Endothelial cell of umbilical vein (primary cell): ENCODE measurements at regions not wholly inside any gene's neighbourhood (a gene's known extent, or its start where the extent isn't known, plus 50 kb on each side); places are given as distances from the start of the nearest gene placed in this dataset.

Experiments
- BruUV-seq: library from RNA; stranded (reverse); fragments of 400-500 nt; replicated peaks from 2 replicates; lab custom pipeline; 2021; lab: Mats Ljungman, UMichigan
- CTCF ChIA-PET: fragments of 300-600, 350-600 bp; sonication (Branson Sonifier 250); formaldehyde crosslinking; loops from one replicate; lab custom pipeline; 2021; ENCODE audit warnings: antibody characterized with exemption, inconsistent platforms; lab: Charles Lee
- POLR2A ChIA-PET: fragments of 300-600, 350-600 bp; sonication (Branson Sonifier 250); formaldehyde crosslinking; loops from one replicate; lab custom pipeline; 2021; ENCODE audit warnings: antibody characterized with exemption, inconsistent platforms; lab: Charles Lee
- DNase-seq: peaks from one replicate; pipeline ENCODE4 v3.0.0-alpha.2; 2011; ENCODE audit warnings: low read depth, low spot score
- FAIRE-seq: peaks from 2 replicates; lab custom pipeline; 2011; peaks lifted over from hg19 to GRCh38; lab: Jason Lieb, UNC
- H2AFZ ChIP-seq: 2 replicates; pipeline ENCODE4 v1.6.0; 2012; ENCODE audit warnings: low read depth, low read length, control low read depth, inconsistent platforms
- H3K27ac ChIP-seq: 2 replicates; pipeline ENCODE4 v1.5.1; 2011; ENCODE audit warnings: low read depth, mild to moderate bottlenecking, control low read depth, low read length, moderate library complexity; ENCODE audit not compliant: insufficient read depth
- H3K27me3 ChIP-seq, 2 experiments: 2 replicates each; pipeline versions ENCODE4 v1.6.0 to v1.6.1; 2011; ENCODE audit warnings: low read length in 2 of 2, mixed read lengths in 1 of 2; ENCODE audit not compliant: control insufficient read depth in 2 of 2, insufficient read depth in 2 of 2
- H3K36me3 ChIP-seq, 2 experiments: 2 replicates in 1 of 2; 3 replicates in 1 of 2; pipeline ENCODE4 v1.5.1; 2011; ENCODE audit warnings: low read length in 2 of 2, mild to moderate bottlenecking in 1 of 2, moderate library complexity in 1 of 2; ENCODE audit not compliant: control insufficient read depth in 2 of 2, insufficient read depth in 2 of 2; ENCODE audit errors: extremely low read depth in 1 of 2
- H3K4me1 ChIP-seq: 3 replicates; pipeline ENCODE4 v1.5.1; 2011; ENCODE audit warnings: mild to moderate bottlenecking, low read length; ENCODE audit not compliant: control insufficient read depth, insufficient read depth; ENCODE audit errors: extremely low read depth
- H3K4me2 ChIP-seq: 2 replicates; pipeline ENCODE4 v1.6.1; 2011; ENCODE audit warnings: low read length, control low read depth, mixed read lengths; ENCODE audit not compliant: insufficient read depth
- H3K4me3 ChIP-seq, 3 experiments: fragments of 200-600 bp in 1 of 3; sonication (generic), shearing (Covaris generic) in 1 of 3; replicated peaks in 1 of 3; 2 replicates each; pipeline ENCODE4 v1.5.1; 2011 to 2016; ENCODE audit warnings: control low read depth in 3 of 3, low read length in 3 of 3, mild to moderate bottlenecking in 2 of 3, inconsistent platforms in 1 of 3, low read depth in 1 of 3, moderate library complexity in 1 of 3; ENCODE audit not compliant: insufficient read depth in 1 of 3
- H3K79me2 ChIP-seq: 2 replicates; pipeline ENCODE4 v1.6.0; 2012; ENCODE audit warnings: low read length, inconsistent platforms; ENCODE audit not compliant: control insufficient read depth, insufficient read depth
- H3K9ac ChIP-seq: replicated peaks from 2 replicates; pipeline ENCODE3; 2011; ENCODE audit warnings: low read length, control low read depth; ENCODE audit not compliant: insufficient read depth; ENCODE audit errors: extremely low read depth
- H3K9me1 ChIP-seq: replicated peaks from 3 replicates; pipeline ENCODE4 v1.6.0; 2011; ENCODE audit warnings: mild to moderate bottlenecking, low read length; ENCODE audit not compliant: control insufficient read depth, insufficient read depth; ENCODE audit errors: extremely low read depth
- H3K9me3 ChIP-seq: replicated peaks from 2 replicates; pipeline ENCODE4 v1.5.1; 2012; ENCODE audit warnings: low read length, inconsistent platforms; ENCODE audit not compliant: control insufficient read depth, insufficient read depth
- H4K20me1 ChIP-seq: replicated peaks from 2 replicates; pipeline ENCODE3; 2011; ENCODE audit warnings: mild to moderate bottlenecking, low read length; ENCODE audit not compliant: control insufficient read depth, insufficient read depth; ENCODE audit errors: extremely low read depth
- CTCF ChIP-seq, 2 donors: IDR thresholded peaks; 1 replicate in 1 of 2; 2 replicates in 1 of 2; pipeline ENCODE4 v1.5.1; 2011; ENCODE audit warnings: low read length in 2 of 2, mild to moderate bottlenecking in 2 of 2, moderate library complexity in 2 of 2, control low read depth in 1 of 2, inconsistent platforms in 1 of 2, low read depth in 1 of 2; ENCODE audit not compliant: insufficient read depth in 1 of 2; ENCODE audit errors: extremely low read depth in 1 of 2
- EZH2 ChIP-seq: IDR thresholded peaks from 2 replicates; pipeline ENCODE4 v1.6.1; 2012; ENCODE audit warnings: borderline replicate concordance, low read depth, mild to moderate bottlenecking, moderate library complexity, low read length, inconsistent platforms; ENCODE audit not compliant: severe bottlenecking
- FOS ChIP-seq: IDR thresholded peaks from 2 replicates; pipeline ENCODE4 v1.6.1; 2011; ENCODE audit warnings: mild to moderate bottlenecking, low read length, moderate library complexity, borderline replicate concordance; ENCODE audit not compliant: insufficient read depth
- GATA2 ChIP-seq: IDR thresholded peaks from 2 replicates; pipeline ENCODE4 v1.7.0; 2011; ENCODE audit warnings: low read depth, mild to moderate bottlenecking, moderate library complexity, mixed read lengths, low read length; ENCODE audit not compliant: insufficient read length, insufficient read depth
- JUN ChIP-seq: IDR thresholded peaks from 2 replicates; pipeline ENCODE4 v1.6.1; 2011; ENCODE audit warnings: borderline replicate concordance, low read depth; ENCODE audit not compliant: insufficient read length, insufficient read depth
- MAX ChIP-seq: IDR thresholded peaks from 2 replicates; pipeline ENCODE4 v1.6.1; 2011; ENCODE audit not compliant: insufficient read depth, insufficient read length
- MYC ChIP-seq: IDR thresholded peaks from one replicate; pipeline ENCODE4 v1.6.1; 2011; ENCODE audit warnings: mild to moderate bottlenecking, low read depth, low read length
- POLR2A ChIP-seq: IDR thresholded peaks from 2 replicates; pipeline ENCODE4 v1.6.1; 2012; ENCODE audit warnings: low read depth, mild to moderate bottlenecking, control low read depth, low read length
- POLR2AphosphoS5 ChIP-seq: IDR thresholded peaks from 2 replicates; pipeline ENCODE4 v1.6.1; 2012; ENCODE audit warnings: low read depth, mild to moderate bottlenecking, control low read depth, low read length, moderate library complexity; ENCODE audit not compliant: insufficient read depth
- dilution Hi-C: fragments of 300-500 bp; cut with MboI; formaldehyde crosslinking; loops from one replicate; pipeline ENCODE4 v1.15.0; 2019; ENCODE audit warnings: low sequenced_read_pairs; ENCODE audit not compliant: extremely low pct_ligation_motif_present
- intact Hi-C: fragments of 100-400 bp; cut with micrococcal nuclease; formaldehyde crosslinking; loops from one replicate; pipeline ENCODE4 v1.10.0; 2022

GRCh38 chr4:157808796-157809383 is 363.9 kb downstream of the GASK1B start:
- Histone ChIP-seq H3K79me2 (no peaks in the 10 kb centered on the region), H3K27ac (no peak overlapping the region), H3K9me1 (no peaks in the 10 kb centered on the region), H3K4me2 (no peak overlapping the region), H3K4me3 (no peak overlapping the region), H3K27me3 (no peaks in the 10 kb centered on the region), H3K36me3 (no peaks in the 10 kb centered on the region), H4K20me1 (no peaks in the 10 kb centered on the region), H3K4me1 (peaks cover 5% of the 10 kb centered on the region), H3K9me3 (no peaks in the 10 kb centered on the region), H2AFZ (peak overlapping the region; percentile 55), H3K9ac (no peak overlapping the region)
- dilution Hi-C loops = no loop called here
- FAIRE-seq = peak; percentile 47
- POLR2A ChIA-PET = no interaction called here
- CTCF ChIA-PET = no interaction called here
- intact Hi-C loops = no loop called here
- DNase-seq = peak; percentile 67
- TF ChIP-seq MYC = no peak
- no peak for TF ChIP-seq POLR2A
- TF ChIP-seq GATA2 = no peak
- no peak for TF ChIP-seq JUN
- no peak for TF ChIP-seq POLR2AphosphoS5
- TF ChIP-seq CTCF (IDR thresholded peaks at IDR 0.05; ENCODE audit: extremely low read depth in 1 of 2, insufficient read depth in 1 of 2, low read depth in 1 of 2, low read length in 2 of 2) = no peak
- no peak for TF ChIP-seq FOS
- no peak for TF ChIP-seq MAX
- no peak for TF ChIP-seq EZH2
- no TSS peak for BruUV-seq
